ENCODE measurements at regions not wholly inside any gene's neighbourhood (a gene's known extent, or its start where the extent isn't known, plus 50 kb on each side); places are given as distances from the start of the nearest gene placed in this dataset.

DNA sequence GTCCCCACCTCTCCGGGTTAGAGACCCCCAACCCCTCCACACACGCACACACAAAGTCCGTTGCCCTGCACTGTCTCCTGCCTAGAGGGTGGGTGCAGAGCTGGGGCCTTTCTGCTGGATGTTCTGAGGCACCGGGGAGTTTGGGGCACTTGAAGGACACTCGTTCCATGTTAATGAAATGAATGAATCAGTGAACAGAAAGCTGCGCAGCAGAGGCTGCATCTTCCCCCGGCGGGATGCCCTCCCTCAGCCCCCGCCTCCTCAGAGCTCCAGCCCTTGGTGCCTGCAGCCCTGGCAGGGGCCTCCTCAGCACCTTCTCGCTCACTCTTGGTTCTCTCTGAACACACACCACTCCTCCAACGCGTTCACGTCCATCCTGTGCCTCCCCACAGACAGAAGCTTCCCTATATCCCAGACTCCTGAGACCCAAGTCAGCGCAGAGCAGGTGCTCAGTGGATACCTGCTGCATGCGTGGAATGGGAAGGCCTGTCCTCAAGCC, 611.9 kb downstream of the TBC1D22A start:
- TF ChIP-seq, protein P1, sequence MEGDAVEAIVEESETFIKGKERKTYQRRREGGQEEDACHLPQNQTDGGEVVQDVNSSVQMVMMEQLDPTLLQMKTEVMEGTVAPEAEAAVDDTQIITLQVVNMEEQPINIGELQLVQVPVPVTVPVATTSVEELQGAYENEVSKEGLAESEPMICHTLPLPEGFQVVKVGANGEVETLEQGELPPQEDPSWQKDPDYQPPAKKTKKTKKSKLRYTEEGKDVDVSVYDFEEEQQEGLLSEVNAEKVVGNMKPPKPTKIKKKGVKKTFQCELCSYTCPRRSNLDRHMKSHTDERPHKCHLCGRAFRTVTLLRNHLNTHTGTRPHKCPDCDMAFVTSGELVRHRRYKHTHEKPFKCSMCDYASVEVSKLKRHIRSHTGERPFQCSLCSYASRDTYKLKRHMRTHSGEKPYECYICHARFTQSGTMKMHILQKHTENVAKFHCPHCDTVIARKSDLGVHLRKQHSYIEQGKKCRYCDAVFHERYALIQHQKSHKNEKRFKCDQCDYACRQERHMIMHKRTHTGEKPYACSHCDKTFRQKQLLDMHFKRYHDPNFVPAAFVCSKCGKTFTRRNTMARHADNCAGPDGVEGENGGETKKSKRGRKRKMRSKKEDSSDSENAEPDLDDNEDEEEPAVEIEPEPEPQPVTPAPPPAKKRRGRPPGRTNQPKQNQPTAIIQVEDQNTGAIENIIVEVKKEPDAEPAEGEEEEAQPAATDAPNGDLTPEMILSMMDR (IDR thresholded peaks at IDR 0.05; ENCODE audit: low read depth, low read length), result no peak
- no peak for DNase-seq (ENCODE audit: low read depth)

DNA sequence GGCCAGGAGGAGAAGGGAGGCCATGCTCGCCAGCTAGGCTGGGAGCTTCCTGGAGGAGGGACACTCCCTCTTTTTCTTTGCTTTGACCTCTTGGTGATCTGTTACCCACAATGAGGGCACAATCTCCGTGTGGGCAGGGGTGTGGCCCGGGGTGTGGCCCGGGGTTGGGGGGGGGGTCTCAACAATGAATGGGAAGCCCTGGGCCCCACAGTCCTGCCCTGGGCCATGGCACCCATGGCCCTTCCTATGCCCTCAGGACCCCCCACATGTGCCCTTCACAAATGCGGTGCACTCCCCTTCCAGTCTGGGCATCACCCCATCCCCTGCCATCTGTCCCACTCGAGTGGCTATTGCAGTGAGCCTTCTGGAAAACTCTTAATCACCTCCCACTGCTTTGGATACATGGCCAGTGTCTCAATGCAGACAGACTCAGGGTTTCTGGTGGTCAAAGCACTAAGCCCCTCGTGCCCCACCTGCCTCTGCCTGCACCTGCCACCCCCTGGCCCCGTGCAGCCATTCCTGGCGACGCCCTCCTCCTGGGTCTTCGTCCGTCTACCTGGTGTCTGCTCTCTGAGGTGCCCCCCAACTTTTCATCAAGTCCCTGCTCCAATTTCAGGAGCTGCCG, 611.3 kb downstream of the TBC1D22A start:
- no peak overlapping the region for H3K4me3 ChIP-seq (ENCODE audit: low read depth, low read length)
- TF ChIP-seq, protein P1 (IDR thresholded peaks at IDR 0.05; ENCODE audit: low read depth, low read length), result no peak
- TF ChIP-seq POLR2A (IDR thresholded peaks at IDR 0.05; ENCODE audit: extremely low read depth, insufficient read length) (no peak), MYC (IDR thresholded peaks at IDR 0.05; ENCODE audit: low read depth, low read length) (no peak)
- TF ChIP-seq, protein P2, sequence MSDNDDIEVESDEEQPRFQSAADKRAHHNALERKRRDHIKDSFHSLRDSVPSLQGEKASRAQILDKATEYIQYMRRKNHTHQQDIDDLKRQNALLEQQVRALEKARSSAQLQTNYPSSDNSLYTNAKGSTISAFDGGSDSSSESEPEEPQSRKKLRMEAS (IDR thresholded peaks at IDR 0.05; ENCODE audit: low read depth, low read length), result no peak
- DNase-seq (ENCODE audit: low read depth), result no peak

More for the DNA sequence above, 611.9 kb downstream of the TBC1D22A start:
- no peak overlapping the region for H3K4me3 ChIP-seq (ENCODE audit: low read depth, low read length)

DNA sequence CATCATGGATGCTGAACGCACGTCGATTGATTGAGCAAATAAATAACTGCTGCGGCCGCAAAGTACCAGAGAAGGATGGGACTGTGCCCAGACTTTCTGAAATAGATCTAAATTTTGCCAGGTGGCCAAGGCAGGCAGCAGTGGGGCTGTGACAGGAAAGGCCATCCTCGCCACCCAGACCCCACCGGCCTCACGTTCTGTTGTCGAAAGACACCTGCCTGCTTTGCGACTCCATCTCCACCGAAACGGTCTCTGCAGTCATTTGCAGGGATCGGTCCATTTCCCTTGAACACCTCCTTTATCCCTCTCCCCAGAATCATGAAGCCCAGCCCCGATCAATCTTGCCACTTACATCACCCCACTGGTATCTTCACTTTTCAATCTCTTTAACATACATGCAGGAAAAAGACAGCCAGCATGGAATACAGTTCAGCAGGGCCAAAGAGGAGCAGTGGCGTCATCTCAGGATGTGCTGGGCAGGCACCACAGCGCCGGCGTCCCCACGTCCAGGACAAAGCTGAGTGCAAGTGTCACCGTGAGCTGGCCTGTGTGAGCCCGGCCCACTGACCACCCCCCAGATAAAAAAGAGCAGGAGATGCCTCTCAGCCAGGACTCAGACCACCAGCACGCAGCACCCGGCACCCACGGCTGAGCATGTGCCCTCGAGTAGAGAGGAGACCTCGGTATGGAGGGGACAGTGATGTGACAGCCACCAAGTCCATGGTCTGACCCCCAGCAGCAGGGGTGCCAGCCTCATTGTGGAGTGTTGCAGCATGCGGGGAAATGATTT, 610.3 kb downstream of the TBC1D22A start:
- no peak for DNase-seq (ENCODE audit: low read depth)
- no peak overlapping the region for H3K4me3 ChIP-seq (ENCODE audit: low read depth, low read length)
- no peak for TF ChIP-seq MYC (IDR thresholded peaks at IDR 0.05; ENCODE audit: low read depth, low read length)
- TF ChIP-seq, protein P2 (IDR thresholded peaks at IDR 0.05; ENCODE audit: low read depth, low read length), result no peak
- TF ChIP-seq, protein P1 (IDR thresholded peaks at IDR 0.05; ENCODE audit: low read depth, low read length), result no peak
- TF ChIP-seq POLR2A (IDR thresholded peaks at IDR 0.05; ENCODE audit: extremely low read depth, insufficient read length), result no peak

DNA sequence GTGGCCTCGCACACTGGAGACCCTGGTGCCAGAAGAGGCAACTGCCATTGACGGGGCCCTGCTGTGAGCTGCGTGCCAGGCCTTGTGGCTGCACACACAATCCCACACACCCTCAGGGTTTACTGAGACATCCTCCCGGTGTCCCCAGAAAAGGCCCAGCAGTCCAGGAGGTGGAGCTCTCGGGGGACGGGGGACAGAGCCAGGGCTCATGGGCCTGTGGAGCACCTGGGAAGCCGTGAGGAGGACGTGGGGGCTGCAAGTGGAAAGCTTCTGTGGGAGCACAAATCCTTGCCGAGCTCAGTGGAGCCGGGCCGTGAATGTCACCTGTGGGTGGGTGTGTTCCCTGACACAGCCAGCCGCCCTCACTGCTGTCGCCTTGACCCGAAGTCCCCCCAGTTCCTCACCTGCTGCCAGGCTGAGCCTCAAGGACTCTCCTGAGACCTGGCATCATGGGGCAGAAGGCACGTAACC, 609.7 kb downstream of the TBC1D22A start:
- no peak overlapping the region for H3K4me3 ChIP-seq (ENCODE audit: low read depth, low read length)
- TF ChIP-seq, protein P1 (IDR thresholded peaks at IDR 0.05; ENCODE audit: low read depth, low read length), result no peak
- TF ChIP-seq, protein P2 (IDR thresholded peaks at IDR 0.05; ENCODE audit: low read depth, low read length), result no peak
- no peak for TF ChIP-seq POLR2A (IDR thresholded peaks at IDR 0.05; ENCODE audit: extremely low read depth, insufficient read length)
- no peak for TF ChIP-seq MYC (IDR thresholded peaks at IDR 0.05; ENCODE audit: low read depth, low read length)
- no peak for DNase-seq (ENCODE audit: low read depth)

DNA sequence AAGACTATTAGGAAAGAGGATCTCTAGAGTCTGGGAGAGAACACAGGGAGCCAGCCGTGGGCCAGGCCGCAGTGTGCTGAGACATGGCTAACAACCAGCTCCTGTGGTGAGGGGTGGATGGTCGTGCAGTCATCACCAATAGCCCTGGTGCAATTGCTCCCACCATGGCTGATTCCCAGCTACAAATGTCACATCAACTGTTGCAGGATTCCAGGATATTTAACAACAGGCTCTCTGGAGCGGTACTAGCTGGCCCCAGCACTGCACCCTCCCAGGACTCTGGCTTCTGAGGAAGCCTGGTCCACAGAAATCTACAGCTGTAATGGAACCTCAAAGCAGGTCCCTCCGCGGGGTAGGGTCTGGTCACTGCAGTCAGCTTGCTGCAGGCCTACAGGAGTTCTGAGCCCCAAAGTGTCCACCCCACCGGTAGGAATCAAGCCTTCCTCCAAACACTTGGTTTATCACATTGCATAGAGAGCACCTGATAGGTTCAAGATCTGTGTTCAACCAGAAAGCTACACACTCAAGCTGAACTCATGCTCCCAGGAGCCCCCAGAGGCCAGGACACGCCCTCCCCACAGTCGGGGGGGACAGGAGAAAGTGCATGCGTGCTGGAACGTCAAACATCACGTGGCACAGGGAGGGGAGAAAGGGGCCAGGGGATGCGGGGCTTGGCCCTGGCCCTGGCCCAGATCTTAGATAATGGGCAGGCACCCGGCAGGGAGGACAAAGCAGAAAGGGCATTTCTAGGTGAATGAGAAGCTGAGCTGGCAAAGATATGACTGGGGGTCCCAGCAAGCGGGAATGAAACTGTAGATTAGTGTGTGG, 609.0 kb downstream of the TBC1D22A start:
- no peak overlapping the region for H3K4me3 ChIP-seq (ENCODE audit: low read depth, low read length)
- no peak for DNase-seq (ENCODE audit: low read depth)
- TF ChIP-seq, protein P1 (IDR thresholded peaks at IDR 0.05; ENCODE audit: low read depth, low read length), result no peak
- TF ChIP-seq POLR2A (IDR thresholded peaks at IDR 0.05; ENCODE audit: extremely low read depth, insufficient read length) (no peak), MYC (IDR thresholded peaks at IDR 0.05; ENCODE audit: low read depth, low read length) (no peak)
- TF ChIP-seq, protein P2 (IDR thresholded peaks at IDR 0.05; ENCODE audit: low read depth, low read length), result no peak

Data from NB4 (cell line).